ENCODE measurements at regions not wholly inside any gene's neighbourhood (a gene's known extent, or its start where the extent isn't known, plus 50 kb on each side); places are given as distances from the start of the nearest gene placed in this dataset.

- Histone ChIP-seq H2BK20ac (ENCODE audit: low read depth, low read length, poor library complexity, severe bottlenecking) (no peak overlapping the region), H2BK120ac (ENCODE audit: low read depth, low read length, poor library complexity, severe bottlenecking) (no peak overlapping the region), H3K27me3 (ENCODE audit: insufficient read depth, low read length) (no peaks in the 10 kb centered on the region), H2BK15ac (ENCODE audit: low read depth, low read length) (no peak overlapping the region), H3T11ph (ENCODE audit: low read length) (no peak overlapping the region), H4K91ac (ENCODE audit: insufficient read length, low read depth, low read length) (no peak overlapping the region), H2AFZ (ENCODE audit: low read length) (no peak overlapping the region), H3K23me2 (ENCODE audit: insufficient read length, low read depth, low read length, poor library complexity, severe bottlenecking) (no peaks in the 10 kb centered on the region), H3K56ac (ENCODE audit: insufficient read length, low read depth, low read length) (no peak overlapping the region), H3K23ac (ENCODE audit: insufficient read length, low read depth, low read length) (no peak overlapping the region), H3K18ac (ENCODE audit: insufficient read length, low read depth, low read length) (no peak overlapping the region), H3K79me1 (ENCODE audit: insufficient read depth, low read depth, low read length, poor library complexity, severe bottlenecking) (no peaks in the 10 kb centered on the region), H3K14ac (ENCODE audit: insufficient read depth, low read length) (no peak overlapping the region), H2BK12ac (ENCODE audit: insufficient read length, low read depth, low read length) (no peak overlapping the region), H3K4me2 (ENCODE audit: insufficient read depth, insufficient read length, low read length) (no peak overlapping the region), H3K9me3 (ENCODE audit: control insufficient read depth, low read depth, low read length) (peaks cover 28% of the 10 kb centered on the region), H3K9ac (ENCODE audit: extremely low read depth, insufficient read length, low read length) (no peak overlapping the region), H2BK5ac (ENCODE audit: insufficient read length, low read length) (no peak overlapping the region), H3K27ac (ENCODE audit: insufficient read length, low read depth, low read length) (no peak overlapping the region), H2AK5ac (ENCODE audit: insufficient read length, low read length) (no peak overlapping the region), H3K4ac (ENCODE audit: low read depth, low read length) (no peak overlapping the region), H4K5ac (ENCODE audit: insufficient read length, low read depth, low read length) (no peak overlapping the region), H3K79me2 (ENCODE audit: insufficient read depth, low read length) (no peaks in the 10 kb centered on the region), H3K4me1 (ENCODE audit: insufficient read depth, low read length) (no peaks in the 10 kb centered on the region), H4K20me1 (ENCODE audit: control insufficient read depth, insufficient read depth, insufficient read length) (no peaks in the 10 kb centered on the region), H4K8ac (replicated peaks; ENCODE audit: insufficient read length, low read depth, low read length) (no peak overlapping the region)
- H3K27me3 Mint-ChIP-seq (ENCODE audit: low read depth): no peaks in the 10 kb centered on the region; the same call in 1 of the 2 replicates
- no peaks in the 10 kb centered on the region for H3K4me1 Mint-ChIP-seq
- H3K36me3 Mint-ChIP-seq (ENCODE audit: insufficient read depth in 1 of 3, low read depth in 3 of 3): peaks cover 7 to 10% (median 8%) of the 10 kb centered on the region in 3 experiments; a peak in 5 of 7 replicates
- H3K4me3 Mint-ChIP-seq: no peak overlapping the region
- H3K27ac Mint-ChIP-seq: no peak overlapping the region
- WGBS (ENCODE audit: extremely low coverage, insufficient read length, low lambda C conversion rate): no CpG with 5 or more reads among the region's 2 CpGs
- TF ChIP-seq CTCF (conservative IDR thresholded peaks at IDR 0.05): no peak
- DNase-seq: no peak
- peaks cover 31 to 37% of the 10 kb centered on the region in 2 experiments for H3K9me3 Mint-ChIP-seq
Observed at GRCh38 chr13:20285530-20285929, 53.4 kb upstream of the GJB6 start.
